ENCODE measurements at regions not wholly inside any gene's neighbourhood (a gene's known extent, or its start where the extent isn't known, plus 50 kb on each side); places are given as distances from the start of the nearest gene placed in this dataset.

DNA sequence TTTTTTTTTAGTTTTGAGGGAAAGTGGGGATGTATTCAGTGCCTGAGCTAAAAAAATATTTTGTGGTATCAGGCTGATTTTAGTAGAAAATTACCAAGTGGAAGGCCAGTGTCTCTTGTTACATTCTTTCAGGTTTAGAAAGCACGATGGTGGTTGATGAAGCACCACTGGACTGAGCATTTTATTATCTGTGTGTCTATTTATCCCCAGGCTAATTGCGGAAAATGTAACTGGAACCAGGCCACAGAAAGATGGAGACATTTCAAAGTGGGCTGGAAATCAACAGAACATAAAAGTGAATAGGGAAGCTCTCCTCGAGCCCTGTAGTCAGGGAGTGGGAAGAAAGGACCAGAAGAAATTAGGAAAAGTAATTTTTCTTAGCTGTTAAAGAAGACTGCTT is 261.0 kb downstream of the STK31 start:
- TF ChIP-seq POLR2AphosphoS5 (IDR thresholded peaks at IDR 0.05) (no peak), EP300 (IDR thresholded peaks at IDR 0.05) (no peak)
- TF ChIP-seq, protein P1, sequence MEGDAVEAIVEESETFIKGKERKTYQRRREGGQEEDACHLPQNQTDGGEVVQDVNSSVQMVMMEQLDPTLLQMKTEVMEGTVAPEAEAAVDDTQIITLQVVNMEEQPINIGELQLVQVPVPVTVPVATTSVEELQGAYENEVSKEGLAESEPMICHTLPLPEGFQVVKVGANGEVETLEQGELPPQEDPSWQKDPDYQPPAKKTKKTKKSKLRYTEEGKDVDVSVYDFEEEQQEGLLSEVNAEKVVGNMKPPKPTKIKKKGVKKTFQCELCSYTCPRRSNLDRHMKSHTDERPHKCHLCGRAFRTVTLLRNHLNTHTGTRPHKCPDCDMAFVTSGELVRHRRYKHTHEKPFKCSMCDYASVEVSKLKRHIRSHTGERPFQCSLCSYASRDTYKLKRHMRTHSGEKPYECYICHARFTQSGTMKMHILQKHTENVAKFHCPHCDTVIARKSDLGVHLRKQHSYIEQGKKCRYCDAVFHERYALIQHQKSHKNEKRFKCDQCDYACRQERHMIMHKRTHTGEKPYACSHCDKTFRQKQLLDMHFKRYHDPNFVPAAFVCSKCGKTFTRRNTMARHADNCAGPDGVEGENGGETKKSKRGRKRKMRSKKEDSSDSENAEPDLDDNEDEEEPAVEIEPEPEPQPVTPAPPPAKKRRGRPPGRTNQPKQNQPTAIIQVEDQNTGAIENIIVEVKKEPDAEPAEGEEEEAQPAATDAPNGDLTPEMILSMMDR (IDR thresholded peaks at IDR 0.05), result no peak

All from sigmoid colon (tissue), 4 donors.